ACC112 (cell line): ENCODE measurements at regions not wholly inside any gene's neighbourhood (a gene's known extent, or its start where the extent isn't known, plus 50 kb on each side); places are given as distances from the start of the nearest gene placed in this dataset.
"Not testable (repeated sequence)": the region's sequence is repeated elsewhere in the genome, so short reads cannot be mapped to it uniquely, and the experiment has no call there.

Experiments used
- H2AFZ ChIP-seq: fragments of 200-600 bp; sonication (generic); one replicate; pipeline ENCODE4 v1.6.0; 2017; ENCODE audit warnings: antibody characterized with exemption, low read length; ENCODE audit not compliant: unreplicated experiment
- H3K27ac ChIP-seq: fragments of 200-600 bp; sonication (generic); 2 replicates; pipeline ENCODE4 v1.5.1; 2014; ENCODE audit warnings: low read depth, mild to moderate bottlenecking, antibody characterized with exemption, low read length, moderate library complexity
- H3K27me3 ChIP-seq: fragments of 200-600 bp; sonication (generic); 2 replicates; pipeline ENCODE4 v1.6.1; 2014; ENCODE audit warnings: mild to moderate bottlenecking, antibody characterized with exemption, low read length, moderate library complexity, mixed read lengths; ENCODE audit not compliant: insufficient read depth
- H3K36me3 ChIP-seq: fragments of 200-600 bp; sonication (generic); 2 replicates; pipeline ENCODE4 v1.6.1; 2016; ENCODE audit warnings: mild to moderate bottlenecking, antibody characterized with exemption, low read length, moderate library complexity, mixed read lengths; ENCODE audit not compliant: insufficient read depth
- H3K4me1 ChIP-seq: fragments of 200-600 bp; sonication (generic); one replicate; pipeline ENCODE4 v1.6.1; 2016; ENCODE audit warnings: low read length, mixed read lengths; ENCODE audit not compliant: insufficient read depth, unreplicated experiment, control insufficient read depth
- H3K4me3 ChIP-seq: fragments of 200-600 bp; sonication (generic); 2 replicates; pipeline ENCODE4 v1.5.1; 2014; ENCODE audit warnings: mild to moderate bottlenecking, low read depth, low read length
- H3K79me2 ChIP-seq: fragments of 200-600 bp; sonication (generic); one replicate; pipeline ENCODE4 v1.6.0; 2016; ENCODE audit warnings: low read length; ENCODE audit not compliant: control insufficient read depth, unreplicated experiment, insufficient read depth

DNA sequence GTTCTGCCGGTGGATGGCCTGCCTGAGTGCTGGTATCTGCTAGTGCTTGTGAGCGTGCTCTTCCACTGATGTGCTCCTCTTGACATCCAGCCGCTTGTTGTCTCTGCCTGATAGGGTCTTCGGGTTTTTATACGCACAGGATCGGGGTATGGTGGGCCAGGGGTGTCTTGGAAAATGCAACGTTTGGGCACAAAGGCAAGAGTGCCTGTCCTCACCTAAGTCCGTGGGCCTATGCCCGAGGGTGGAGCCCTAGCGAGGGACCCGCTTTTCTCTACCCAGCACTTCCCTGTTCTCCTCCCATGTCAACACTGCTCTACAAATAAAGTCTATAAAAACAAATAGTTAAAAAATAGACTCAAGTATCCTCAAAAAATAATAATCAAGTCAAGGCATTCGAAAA, 1007.8 kb downstream of the PLA2G4A start:
- no peaks in the 10 kb centered on the region for H3K27me3 ChIP-seq
- H3K79me2 ChIP-seq: no peaks in the 10 kb centered on the region
- H3K4me3 ChIP-seq: no peak overlapping the region
- H3K4me1 ChIP-seq: no peaks in the 10 kb centered on the region
- H2AFZ ChIP-seq: no peak overlapping the region
- H3K27ac ChIP-seq: no peak overlapping the region
- H3K36me3 ChIP-seq: no peaks in the 10 kb centered on the region

DNA sequence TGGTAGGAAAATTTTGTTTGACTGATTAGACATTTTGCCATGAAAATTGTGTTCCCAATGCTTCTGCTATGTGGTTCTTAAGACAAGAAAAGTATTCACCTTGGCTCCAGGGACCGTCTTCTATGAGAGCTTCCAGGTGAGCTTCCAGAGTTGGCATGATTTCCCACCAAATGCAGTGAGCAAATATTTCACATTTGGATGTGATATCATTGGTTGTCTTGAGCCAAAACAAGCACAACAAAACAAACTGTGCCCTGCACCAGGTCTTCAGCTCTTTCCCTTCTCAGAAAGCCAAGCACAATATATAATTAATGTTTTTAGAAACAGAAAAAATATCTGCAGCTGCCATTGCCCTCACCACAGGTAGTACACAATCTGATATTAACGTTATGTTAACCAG, 1009.0 kb downstream of the PLA2G4A start:
- no peak overlapping the region for H3K4me3 ChIP-seq
- no peak overlapping the region for H3K27ac ChIP-seq
- no peaks in the 10 kb centered on the region for H3K27me3 ChIP-seq
- H3K79me2 ChIP-seq: no peaks in the 10 kb centered on the region
- H3K36me3 ChIP-seq: no peaks in the 10 kb centered on the region
- no peaks in the 10 kb centered on the region for H3K4me1 ChIP-seq
- H2AFZ ChIP-seq: no peak overlapping the region

DNA sequence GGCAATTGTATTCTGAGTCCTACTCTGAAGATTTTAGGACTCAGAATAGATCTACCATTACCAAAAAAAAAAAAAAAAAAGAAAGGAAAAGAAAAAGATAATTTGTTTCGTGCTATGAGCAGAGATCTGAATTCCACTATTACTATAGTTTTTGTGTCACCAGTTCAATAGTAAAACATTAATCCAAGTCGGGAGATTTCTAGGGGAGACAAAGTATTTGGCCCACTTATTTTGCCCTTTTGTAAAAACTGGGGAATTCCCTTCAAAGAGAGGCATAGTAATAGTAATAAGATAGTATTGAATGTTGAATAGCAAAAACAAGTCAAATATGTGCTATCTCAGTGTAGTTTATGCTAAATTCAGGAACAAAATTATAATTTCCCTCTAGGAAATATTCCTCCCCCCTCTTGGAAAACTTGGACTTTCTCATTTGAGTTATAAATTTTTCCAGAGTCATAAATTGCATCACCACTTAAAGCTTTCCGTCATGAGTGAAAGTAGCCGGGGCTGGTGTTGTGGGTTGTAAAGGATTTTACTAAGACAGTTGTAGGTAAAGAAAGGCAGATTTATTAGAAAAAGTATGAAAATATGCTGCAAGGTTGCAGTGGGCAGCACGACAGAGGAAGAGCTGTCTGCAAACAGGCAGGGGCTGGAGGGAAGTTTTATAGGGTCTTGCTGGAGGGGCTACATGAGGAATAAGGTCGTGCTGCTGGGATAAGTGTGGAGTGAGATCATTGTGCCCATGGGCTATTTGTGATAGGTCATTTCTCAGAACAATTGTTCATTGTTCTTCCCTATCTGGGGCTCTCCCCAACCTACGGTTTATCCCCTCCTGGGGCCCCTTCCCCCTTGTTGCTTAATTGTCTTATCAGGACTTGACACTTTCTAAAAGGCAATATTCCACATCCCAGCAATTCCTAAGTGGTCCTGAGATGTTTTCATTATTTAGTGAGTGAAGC, 1009.9 kb downstream of the PLA2G4A start:
- Histone ChIP-seq H3K4me3 (no peak overlapping the region), H2AFZ (no peak overlapping the region), H3K27me3 (no peaks in the 10 kb centered on the region), H3K4me1 (no peaks in the 10 kb centered on the region), H3K79me2 (no peaks in the 10 kb centered on the region), H3K36me3 (no peaks in the 10 kb centered on the region), H3K27ac (no peak overlapping the region)

DNA sequence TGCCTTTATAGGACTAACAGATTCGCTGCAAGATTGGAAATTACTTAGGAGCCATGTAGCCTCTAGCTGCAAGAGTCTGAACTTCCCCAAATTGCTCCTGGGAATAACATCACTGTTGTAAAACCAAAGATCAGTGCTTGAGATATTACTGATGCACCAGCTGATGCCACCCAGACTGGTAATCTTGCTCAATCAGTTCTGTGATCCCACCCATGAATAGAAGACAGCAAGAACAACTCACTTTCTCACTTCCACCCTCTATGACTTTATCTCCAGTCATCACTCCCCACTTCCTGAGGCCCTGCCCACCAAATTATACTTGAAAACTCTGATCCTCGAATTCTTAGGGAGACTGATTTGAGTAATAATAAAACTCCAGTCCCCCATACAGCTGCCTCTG, 1011.1 kb downstream of the PLA2G4A start:
- no peaks in the 10 kb centered on the region for H3K36me3 ChIP-seq
- H3K27ac ChIP-seq: no peak overlapping the region
- no peak overlapping the region for H2AFZ ChIP-seq
- H3K4me3 ChIP-seq: no peak overlapping the region
- no peaks in the 10 kb centered on the region for H3K27me3 ChIP-seq
- H3K4me1 ChIP-seq: no peaks in the 10 kb centered on the region
- no peaks in the 10 kb centered on the region for H3K79me2 ChIP-seq

DNA sequence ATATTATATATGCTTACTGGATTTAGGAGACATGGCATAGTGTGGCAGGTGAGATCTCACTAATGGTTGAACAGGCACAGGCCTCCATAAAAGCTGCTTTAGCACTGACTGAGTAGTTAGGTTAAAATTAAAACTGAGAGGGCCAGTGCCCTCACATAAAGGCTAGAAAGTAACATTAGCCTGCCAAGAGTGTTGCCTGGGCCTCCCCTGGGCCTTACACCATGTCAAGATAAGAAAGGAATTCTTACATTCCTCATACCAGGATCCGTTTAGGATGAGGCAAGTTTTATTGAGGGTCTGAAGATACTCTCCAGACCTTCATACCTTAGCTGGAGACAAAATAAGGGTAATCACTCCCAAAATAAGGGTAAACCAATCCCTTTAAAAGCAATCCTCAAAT, 1011.8 kb downstream of the PLA2G4A start:
- no peak overlapping the region for H2AFZ ChIP-seq
- no peak overlapping the region for H3K27ac ChIP-seq
- no peaks in the 10 kb centered on the region for H3K79me2 ChIP-seq
- H3K27me3 ChIP-seq: no peaks in the 10 kb centered on the region
- no peak overlapping the region for H3K4me3 ChIP-seq
- H3K4me1 ChIP-seq: no peaks in the 10 kb centered on the region
- no peaks in the 10 kb centered on the region for H3K36me3 ChIP-seq

DNA sequence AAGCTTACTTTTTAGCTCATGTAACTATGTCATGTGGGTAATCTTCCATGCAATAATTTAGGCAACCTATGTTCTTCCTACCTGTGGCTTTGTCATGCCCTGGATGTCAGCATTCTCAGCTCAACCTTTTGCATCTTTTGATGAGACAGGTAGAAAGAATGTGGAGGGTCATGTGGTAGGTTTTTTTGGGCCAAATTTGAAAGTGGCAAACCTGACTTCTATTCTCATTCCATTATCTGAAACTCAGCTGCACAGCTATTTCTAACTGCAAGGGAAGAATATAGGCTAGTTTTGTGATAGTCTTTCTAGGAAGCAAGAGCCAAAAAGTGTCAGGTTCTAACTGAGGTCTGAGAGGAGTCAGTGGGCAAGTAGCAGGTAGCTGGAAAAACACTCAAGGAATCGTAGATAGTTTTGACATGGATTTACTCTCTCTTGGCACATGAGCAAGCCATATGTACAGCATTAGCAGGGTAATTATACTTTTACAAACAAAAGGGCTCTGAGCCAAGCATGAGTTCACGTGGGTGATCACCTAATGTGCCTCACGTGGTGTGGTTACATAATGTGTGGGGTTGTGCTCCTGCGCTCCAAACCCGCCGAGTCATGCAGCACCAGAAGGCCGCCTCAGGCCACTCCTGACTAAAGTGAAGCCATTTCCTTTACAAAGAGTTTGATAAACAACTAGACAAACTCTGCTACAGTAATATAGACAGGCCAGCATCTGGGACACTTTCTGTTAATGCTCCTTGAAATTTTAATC, 1013.8 kb downstream of the PLA2G4A start:
- Histone ChIP-seq H3K27ac (no peak overlapping the region), H3K4me1 (no peaks in the 10 kb centered on the region), H3K4me3 (no peak overlapping the region), H3K79me2 (no peaks in the 10 kb centered on the region), H3K27me3 (no peaks in the 10 kb centered on the region), H2AFZ (no peak overlapping the region), H3K36me3 (no peaks in the 10 kb centered on the region)

DNA sequence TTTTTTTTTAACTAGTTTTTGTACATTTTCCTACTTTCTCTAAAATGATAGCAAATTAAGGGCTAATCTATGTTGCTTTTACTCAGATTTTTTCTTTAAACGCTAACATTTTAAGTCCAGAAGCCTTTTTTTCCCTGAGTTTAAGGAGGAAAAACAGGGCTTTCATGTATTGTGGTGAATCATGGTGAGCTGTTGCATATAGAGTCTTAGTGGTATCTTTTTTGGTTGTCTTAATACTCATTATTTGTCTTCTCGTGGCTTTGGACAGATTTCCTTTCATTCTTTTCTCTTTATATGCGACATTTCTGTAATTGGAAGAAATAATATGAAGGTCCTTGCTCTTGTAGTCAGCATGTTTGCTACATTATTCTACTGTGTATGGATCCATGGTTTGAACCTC, 1015.6 kb downstream of the PLA2G4A start:
- no peak overlapping the region for H2AFZ ChIP-seq
- H3K36me3 ChIP-seq: no peaks in the 10 kb centered on the region
- H3K27ac ChIP-seq: no peak overlapping the region
- no peaks in the 10 kb centered on the region for H3K79me2 ChIP-seq
- H3K27me3 ChIP-seq: no peaks in the 10 kb centered on the region
- H3K4me1 ChIP-seq: no peaks in the 10 kb centered on the region
- no peak overlapping the region for H3K4me3 ChIP-seq

DNA sequence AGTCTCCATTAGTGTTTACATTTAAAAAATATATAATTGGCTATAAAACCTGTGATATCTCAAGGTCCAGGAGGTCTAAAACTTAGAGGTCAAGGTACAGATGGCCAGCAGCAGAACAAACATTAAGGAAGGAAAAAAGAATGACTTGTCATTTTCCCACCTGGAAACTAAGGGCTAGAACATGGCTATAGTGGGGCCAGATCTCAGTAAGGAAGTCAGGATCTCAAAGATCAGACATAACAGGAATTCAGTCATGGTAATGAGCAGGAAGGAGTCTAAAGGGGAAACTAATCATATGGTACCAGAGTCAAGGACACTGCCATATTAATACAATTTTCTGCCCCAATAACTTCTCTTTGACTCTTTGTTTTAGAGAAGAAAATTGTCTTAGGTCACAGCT, 1018.8 kb downstream of the PLA2G4A start:
- Histone ChIP-seq H3K4me3 (no peak overlapping the region), H3K79me2 (no peaks in the 10 kb centered on the region), H3K27me3 (no peaks in the 10 kb centered on the region), H3K4me1 (no peaks in the 10 kb centered on the region), H3K36me3 (no peaks in the 10 kb centered on the region), H3K27ac (no peak overlapping the region), H2AFZ (no peak overlapping the region)

DNA sequence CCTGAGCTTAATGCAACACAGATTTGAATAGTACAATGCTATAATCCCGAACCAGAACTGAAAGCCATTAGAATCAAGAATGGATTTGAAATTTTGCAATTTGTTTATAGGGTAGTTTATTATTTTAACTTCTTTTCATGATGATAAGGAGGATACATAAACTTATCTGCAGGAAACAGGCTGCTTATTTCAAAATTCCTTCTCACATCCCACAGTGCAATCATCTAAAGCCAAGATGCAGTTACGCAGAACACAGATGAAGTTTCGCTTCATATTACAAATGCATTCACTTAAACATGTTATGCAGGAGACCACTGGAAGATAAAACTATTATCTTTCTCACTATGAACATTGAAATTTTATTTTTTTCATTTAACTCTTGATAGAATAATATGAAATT, 1019.6 kb downstream of the PLA2G4A start:
- Histone ChIP-seq H3K79me2 (no peaks in the 10 kb centered on the region), H3K27me3 (no peaks in the 10 kb centered on the region), H2AFZ (peak overlapping the region; percentile 58), H3K4me1 (no peaks in the 10 kb centered on the region), H3K27ac (no peak overlapping the region), H3K4me3 (peak overlapping the region; percentile 49; the same call in 1 of the 2 replicates), H3K36me3 (no peaks in the 10 kb centered on the region)

DNA sequence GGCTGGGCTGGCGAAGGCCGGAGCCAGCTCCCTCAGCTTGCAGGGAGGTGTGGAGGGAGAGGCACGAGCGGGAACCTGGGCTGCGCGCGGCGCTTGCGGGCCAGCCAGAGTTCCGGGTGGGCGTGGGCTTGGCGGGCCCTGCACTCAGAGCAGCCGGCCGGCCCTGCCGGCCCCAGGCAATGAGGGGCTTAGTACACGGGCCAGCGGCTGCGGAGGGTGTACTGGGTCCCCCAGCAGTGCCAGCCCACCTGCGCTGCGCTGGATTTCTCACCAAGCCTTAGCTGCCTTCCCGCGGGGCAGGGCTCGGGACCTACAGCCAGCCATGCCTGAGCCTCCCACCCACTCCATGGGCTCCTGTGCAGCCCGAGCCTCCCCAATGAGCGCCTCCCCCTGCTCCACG, 1021.4 kb downstream of the PLA2G4A start:
- H3K79me2 ChIP-seq, H3K27me3 ChIP-seq, H3K36me3 ChIP-seq, H3K4me3 ChIP-seq, H2AFZ ChIP-seq, H3K27ac ChIP-seq, H3K4me1 ChIP-seq: not testable (repeated sequence)

DNA sequence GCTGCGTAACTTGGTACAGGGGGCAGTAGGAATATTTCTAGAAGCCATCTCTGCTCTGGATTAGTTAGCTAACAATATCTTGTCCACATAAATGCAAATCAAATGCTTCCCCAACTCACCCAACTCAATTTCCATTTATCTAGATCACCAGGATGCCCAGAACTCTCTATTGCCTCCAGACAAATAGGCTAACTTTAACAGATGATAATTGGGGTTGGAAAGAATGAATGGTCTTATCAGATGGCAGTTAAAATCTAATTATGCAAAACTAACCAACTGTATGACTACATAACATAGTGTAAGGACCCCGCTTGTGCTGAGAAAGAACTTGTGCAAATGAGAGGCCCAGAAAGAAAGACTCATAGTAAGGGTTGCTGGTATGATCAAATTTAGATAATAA, 1024.8 kb downstream of the PLA2G4A start:
- H3K36me3 ChIP-seq: no peaks in the 10 kb centered on the region
- H3K79me2 ChIP-seq: no peaks in the 10 kb centered on the region
- no peak overlapping the region for H2AFZ ChIP-seq
- no peaks in the 10 kb centered on the region for H3K4me1 ChIP-seq
- no peak overlapping the region for H3K4me3 ChIP-seq
- no peaks in the 10 kb centered on the region for H3K27me3 ChIP-seq
- no peak overlapping the region for H3K27ac ChIP-seq
